Keratinocyte (primary cell): ENCODE measurements at regions not wholly inside any gene's neighbourhood (a gene's known extent, or its start where the extent isn't known, plus 50 kb on each side); places are given as distances from the start of the nearest gene placed in this dataset.

ENCODE experiments used
- DNase-seq: peaks from one replicate; pipeline ENCODE4 v3.0.0-alpha.2; 2011; ENCODE audit warnings: low read depth, missing footprints, low spot score
- FAIRE-seq: peaks from 2 replicates; lab custom pipeline; 2011; peaks lifted over from hg19 to GRCh38; lab: Jason Lieb, UNC
- H2AFZ ChIP-seq: 2 replicates; pipeline ENCODE4 v1.6.0; 2012; ENCODE audit warnings: low read length, control low read depth, inconsistent platforms; ENCODE audit not compliant: control insufficient read depth
- H3K27ac ChIP-seq: 2 replicates; pipeline ENCODE4 v1.5.1; 2011; ENCODE audit warnings: low read length; ENCODE audit not compliant: control insufficient read depth, insufficient read depth
- H3K27me3 ChIP-seq: 3 replicates; pipeline ENCODE4 v1.6.0; 2011; ENCODE audit warnings: low read length; ENCODE audit not compliant: control insufficient read depth, insufficient read depth; ENCODE audit errors: extremely low read depth
- H3K36me3 ChIP-seq, 2 experiments: 2 replicates in 1 of 2; 3 replicates in 1 of 2; pipeline ENCODE4 v1.5.1; 2011; ENCODE audit warnings: low read length in 2 of 2, mild to moderate bottlenecking in 1 of 2; ENCODE audit not compliant: control insufficient read depth in 2 of 2, insufficient read depth in 2 of 2; ENCODE audit errors: extremely low read depth in 1 of 2
- H3K4me1 ChIP-seq: 3 replicates; pipeline ENCODE4 v1.5.1; 2011; ENCODE audit warnings: low read length; ENCODE audit not compliant: control insufficient read depth, insufficient read depth; ENCODE audit errors: extremely low read depth
- H3K4me2 ChIP-seq: 3 replicates; pipeline ENCODE4 v1.6.0; 2011; ENCODE audit warnings: low read depth, low read length; ENCODE audit not compliant: control insufficient read depth, insufficient read depth; ENCODE audit errors: extremely low read depth
- H3K4me3 ChIP-seq, 3 experiments: fragments of 200-600 bp in 1 of 3; sonication (generic) in 1 of 3; 2 replicates in 2 of 3; 3 replicates in 1 of 3; pipeline ENCODE4 v1.5.1; 2011 to 2016; ENCODE audit warnings: low read length in 3 of 3, mild to moderate bottlenecking in 3 of 3, control low read depth in 2 of 3, inconsistent platforms in 1 of 3, low read depth in 1 of 3, mixed read lengths in 1 of 3, mixed run types in 1 of 3, moderate library complexity in 1 of 3; ENCODE audit not compliant: control insufficient read depth in 2 of 3, insufficient read depth in 2 of 3; ENCODE audit errors: extremely low read depth in 1 of 3
- H3K79me2 ChIP-seq: 2 replicates; pipeline ENCODE4 v1.6.0; 2012; ENCODE audit warnings: low read length; ENCODE audit not compliant: control insufficient read depth, insufficient read depth
- H3K9ac ChIP-seq: 3 replicates; pipeline ENCODE4 v1.6.0; 2011; ENCODE audit warnings: low read length; ENCODE audit not compliant: control insufficient read depth, insufficient read depth; ENCODE audit errors: extremely low read depth
- H3K9me1 ChIP-seq: 3 replicates; pipeline ENCODE4 v1.6.0; 2011; ENCODE audit warnings: low read length; ENCODE audit not compliant: control insufficient read depth, insufficient read depth; ENCODE audit errors: extremely low read depth
- H3K9me3 ChIP-seq: 2 replicates; pipeline ENCODE4 v1.5.1; 2012; ENCODE audit warnings: low read depth, low read length; ENCODE audit not compliant: control insufficient read depth
- H4K20me1 ChIP-seq: 3 replicates; pipeline ENCODE4 v1.6.0; 2011; ENCODE audit warnings: low read length; ENCODE audit not compliant: control insufficient read depth, insufficient read depth; ENCODE audit errors: extremely low read depth
- EZH2 ChIP-seq: IDR thresholded peaks from one replicate; pipeline ENCODE4 v1.6.1; 2012; ENCODE audit warnings: inconsistent platforms, mild to moderate bottlenecking, low read length, moderate library complexity
- dilution Hi-C: fragments of 300-500 bp; cut with MboI; formaldehyde crosslinking; loops from one replicate; pipeline ENCODE4 v1.7.0; 2020; ENCODE audit warnings: low sequenced_read_pairs; ENCODE audit not compliant: extremely low pct_ligation_motif_present
- TF ChIP-seq, protein P1 (sequence below), 3 experiments: IDR thresholded peaks in 1 of 3; conservative IDR thresholded peaks in 1 of 3; optimal IDR thresholded peaks in 1 of 3; 2 replicates in 2 of 3; 3 replicates in 1 of 3; pipeline versions ENCODE3 to v1.5.1; 2011; ENCODE audit warnings: low read length in 3 of 3, mild to moderate bottlenecking in 3 of 3, moderate library complexity in 2 of 3, control low read depth in 1 of 3, inconsistent platforms in 1 of 3; ENCODE audit not compliant: insufficient read depth in 2 of 3; ENCODE audit errors: extremely low read depth in 1 of 3

DNA sequence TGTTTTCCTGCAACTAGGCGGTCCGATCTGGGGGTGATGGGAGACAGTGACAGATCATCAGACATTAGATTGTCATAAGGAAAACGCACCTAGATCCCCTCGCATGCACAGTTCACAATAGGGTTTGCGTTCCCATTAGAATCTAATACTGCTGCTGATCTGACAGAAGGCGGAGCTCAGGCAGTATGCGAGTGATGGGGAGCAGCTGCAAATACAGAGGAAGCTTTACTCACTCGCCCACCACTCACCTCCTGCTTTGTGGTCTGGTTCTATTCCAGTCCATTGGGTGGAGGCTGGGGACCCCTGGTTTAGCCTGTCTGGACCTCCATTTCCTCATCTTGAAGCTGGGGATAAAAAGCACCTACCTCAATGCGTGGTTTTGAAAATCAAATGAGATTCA is 437.5 kb upstream of the PROK2 start:
- H2AFZ ChIP-seq = no peak overlapping the region
- no peaks in the 10 kb centered on the region for H3K36me3 ChIP-seq
- no peaks in the 10 kb centered on the region for H4K20me1 ChIP-seq
- dilution Hi-C loops = no loop called here
- no peaks in the 10 kb centered on the region for H3K27me3 ChIP-seq
- no peaks in the 10 kb centered on the region for H3K79me2 ChIP-seq
- no peak for FAIRE-seq
- H3K4me2 ChIP-seq = no peak overlapping the region
- H3K9ac ChIP-seq = no peak overlapping the region
- TF ChIP-seq, protein P1, sequence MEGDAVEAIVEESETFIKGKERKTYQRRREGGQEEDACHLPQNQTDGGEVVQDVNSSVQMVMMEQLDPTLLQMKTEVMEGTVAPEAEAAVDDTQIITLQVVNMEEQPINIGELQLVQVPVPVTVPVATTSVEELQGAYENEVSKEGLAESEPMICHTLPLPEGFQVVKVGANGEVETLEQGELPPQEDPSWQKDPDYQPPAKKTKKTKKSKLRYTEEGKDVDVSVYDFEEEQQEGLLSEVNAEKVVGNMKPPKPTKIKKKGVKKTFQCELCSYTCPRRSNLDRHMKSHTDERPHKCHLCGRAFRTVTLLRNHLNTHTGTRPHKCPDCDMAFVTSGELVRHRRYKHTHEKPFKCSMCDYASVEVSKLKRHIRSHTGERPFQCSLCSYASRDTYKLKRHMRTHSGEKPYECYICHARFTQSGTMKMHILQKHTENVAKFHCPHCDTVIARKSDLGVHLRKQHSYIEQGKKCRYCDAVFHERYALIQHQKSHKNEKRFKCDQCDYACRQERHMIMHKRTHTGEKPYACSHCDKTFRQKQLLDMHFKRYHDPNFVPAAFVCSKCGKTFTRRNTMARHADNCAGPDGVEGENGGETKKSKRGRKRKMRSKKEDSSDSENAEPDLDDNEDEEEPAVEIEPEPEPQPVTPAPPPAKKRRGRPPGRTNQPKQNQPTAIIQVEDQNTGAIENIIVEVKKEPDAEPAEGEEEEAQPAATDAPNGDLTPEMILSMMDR (optimal IDR thresholded peaks at IDR 0.05 in 1 of 3, IDR thresholded peaks at IDR 0.05 in 1 of 3, conservative IDR thresholded peaks at IDR 0.05 in 1 of 3; ENCODE audit: extremely low read depth in 1 of 3, insufficient read depth in 2 of 3, low read length in 3 of 3) = no peak
- no peak for TF ChIP-seq EZH2
- no peak for DNase-seq
- H3K4me3 ChIP-seq = no peak overlapping the region
- H3K9me3 ChIP-seq = peaks cover 7% of the 10 kb centered on the region
- H3K4me1 ChIP-seq = no peaks in the 10 kb centered on the region
- H3K9me1 ChIP-seq = no peaks in the 10 kb centered on the region
- H3K27ac ChIP-seq = no peak overlapping the region

- DNase-seq = no peak
- no peaks in the 10 kb centered on the region for H3K36me3 ChIP-seq
- no peaks in the 10 kb centered on the region for H3K79me2 ChIP-seq
- no peak overlapping the region for H3K4me3 ChIP-seq
- no peaks in the 10 kb centered on the region for H3K4me1 ChIP-seq
- peaks cover 5% of the 10 kb centered on the region for H3K9me3 ChIP-seq
- H2AFZ ChIP-seq = no peak overlapping the region
- no peaks in the 10 kb centered on the region for H4K20me1 ChIP-seq
- no peak for FAIRE-seq
- dilution Hi-C loops = no loop called here
- no peak overlapping the region for H3K27ac ChIP-seq
- no peak overlapping the region for H3K9ac ChIP-seq
- H3K4me2 ChIP-seq = no peak overlapping the region
- no peaks in the 10 kb centered on the region for H3K9me1 ChIP-seq
- TF ChIP-seq EZH2 = no peak
- TF ChIP-seq, protein P1 (optimal IDR thresholded peaks at IDR 0.05 in 1 of 3, IDR thresholded peaks at IDR 0.05 in 1 of 3, conservative IDR thresholded peaks at IDR 0.05 in 1 of 3; ENCODE audit: extremely low read depth in 1 of 3, insufficient read depth in 2 of 3, low read length in 3 of 3) = no peak
- H3K27me3 ChIP-seq = no peaks in the 10 kb centered on the region
Measured at GRCh38 chr3:72220946-72221345, 436.0 kb upstream of the PROK2 start.
